ENCODE measurements at regions not wholly inside any gene's neighbourhood (a gene's known extent, or its start where the extent isn't known, plus 50 kb on each side); places are given as distances from the start of the nearest gene placed in this dataset.
"Not testable (repeated sequence)": the region's sequence is repeated elsewhere in the genome, so short reads cannot be mapped to it uniquely, and the experiment has no call there.

DNA sequence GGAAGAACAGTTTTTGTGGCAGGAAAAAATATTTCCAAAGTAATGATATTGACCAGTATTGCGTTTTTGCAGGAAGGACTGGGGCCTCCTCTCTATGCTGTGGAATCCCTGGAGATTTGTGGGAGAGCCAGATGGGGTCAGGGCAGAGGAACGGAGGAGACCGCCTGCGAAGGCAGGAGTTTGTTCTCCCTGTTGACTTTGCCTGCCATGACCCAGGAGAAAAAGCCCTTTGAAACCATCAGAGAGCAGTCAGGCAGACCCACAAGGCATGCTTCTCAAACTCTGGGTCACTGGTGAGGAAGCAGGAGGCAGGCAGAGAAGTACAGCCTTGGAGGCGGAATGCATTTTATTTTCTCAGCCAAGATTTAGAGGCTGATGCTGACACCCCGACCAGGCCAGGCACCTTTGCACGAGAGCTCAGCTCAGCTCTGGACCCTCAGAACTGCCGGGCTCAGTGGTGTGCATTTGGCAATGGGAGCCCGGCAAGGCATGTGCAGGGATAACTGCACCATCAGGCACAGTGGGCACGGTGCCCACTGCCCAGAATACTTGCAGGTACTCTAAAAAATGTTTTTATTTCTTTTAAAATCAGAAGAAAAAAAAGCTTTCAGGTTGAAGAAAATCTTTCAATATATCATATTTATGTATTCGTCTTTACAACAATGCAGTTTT is 410.4 kb downstream of the RPS24 start:
- peak; percentile 18 for DNase-seq

DNA sequence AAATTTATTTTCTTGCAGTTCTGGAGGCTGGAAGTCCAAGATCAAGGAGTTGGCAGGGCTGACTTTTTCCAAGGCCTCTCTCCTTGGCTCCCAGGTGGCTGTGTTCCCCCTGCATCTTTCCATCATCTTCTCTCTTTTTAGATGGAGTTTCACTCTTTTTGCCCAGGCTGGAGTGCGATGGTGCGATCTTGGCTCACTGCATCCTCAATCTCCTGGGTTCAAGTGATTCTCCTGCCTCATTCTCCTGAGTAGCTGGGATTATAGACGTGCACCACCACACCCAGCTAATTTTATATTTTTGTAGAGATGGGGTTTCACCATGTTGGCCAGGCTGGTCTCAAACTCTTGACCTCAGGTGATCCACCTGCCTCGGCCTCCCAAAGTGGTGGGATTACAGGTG is 411.1 kb downstream of the RPS24 start:
- not testable (repeated sequence) for DNase-seq

DNA sequence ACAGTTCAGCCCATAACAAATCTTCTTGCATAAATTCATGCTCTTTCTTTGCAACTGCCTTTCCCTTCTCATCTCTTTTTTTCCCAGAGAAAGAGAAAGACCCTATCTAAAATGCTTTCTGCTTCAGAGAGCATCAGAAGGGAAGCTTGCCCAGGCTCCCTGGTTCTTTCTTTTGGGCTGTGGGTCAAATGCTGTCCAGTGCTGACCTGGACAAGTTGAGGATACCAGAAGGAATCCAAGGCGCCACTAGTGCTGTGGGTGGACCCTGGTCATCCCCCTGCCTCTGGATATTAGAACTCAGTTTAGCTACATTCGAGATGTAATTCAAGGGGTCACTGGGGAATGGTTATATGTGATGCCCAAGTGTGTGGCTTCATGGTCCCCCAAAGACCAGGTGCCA is 411.6 kb downstream of the RPS24 start:
- DNase-seq = no peak

DNA sequence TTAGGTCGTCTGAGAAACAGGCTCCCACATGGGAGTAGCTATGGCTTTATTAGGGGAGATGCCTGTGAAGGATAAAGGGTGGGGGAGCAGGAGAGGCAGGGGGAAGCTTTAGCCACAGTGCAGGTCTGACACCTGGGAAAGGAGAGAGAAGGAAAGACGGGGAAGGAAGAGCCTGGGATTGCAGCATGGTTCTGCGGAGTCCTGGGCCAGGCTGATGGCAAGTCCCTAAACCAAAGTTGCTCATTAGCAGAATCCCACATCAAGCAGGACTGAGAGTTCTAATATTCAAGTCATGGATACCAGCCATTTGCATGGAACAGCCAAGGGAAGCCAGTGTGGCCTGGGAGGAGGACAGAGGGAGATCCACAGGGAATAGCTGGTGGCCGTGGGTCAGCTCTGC is 414.8 kb downstream of the RPS24 start:
- no peak for DNase-seq

DNA sequence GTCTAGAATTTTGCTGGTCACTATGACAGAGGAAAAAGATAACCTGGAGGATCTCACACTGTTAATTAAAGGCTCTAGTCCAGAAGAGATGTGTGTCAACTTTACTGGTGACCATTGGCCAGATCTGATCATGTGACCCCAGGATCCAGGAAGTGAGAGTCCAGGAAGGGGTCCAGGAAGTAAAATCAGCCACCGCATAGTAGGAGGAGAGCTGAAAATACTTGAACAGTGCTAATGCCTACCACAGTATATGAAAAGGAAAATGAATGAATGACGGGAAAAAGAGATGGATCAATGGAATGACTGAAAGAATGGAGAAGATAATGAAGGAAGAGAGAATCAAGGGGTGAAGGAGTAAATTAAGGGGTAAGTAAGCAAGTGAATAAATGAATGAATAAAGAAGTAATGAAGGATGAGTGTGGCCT is 415.3 kb downstream of the RPS24 start:
- DNase-seq = no peak

DNA sequence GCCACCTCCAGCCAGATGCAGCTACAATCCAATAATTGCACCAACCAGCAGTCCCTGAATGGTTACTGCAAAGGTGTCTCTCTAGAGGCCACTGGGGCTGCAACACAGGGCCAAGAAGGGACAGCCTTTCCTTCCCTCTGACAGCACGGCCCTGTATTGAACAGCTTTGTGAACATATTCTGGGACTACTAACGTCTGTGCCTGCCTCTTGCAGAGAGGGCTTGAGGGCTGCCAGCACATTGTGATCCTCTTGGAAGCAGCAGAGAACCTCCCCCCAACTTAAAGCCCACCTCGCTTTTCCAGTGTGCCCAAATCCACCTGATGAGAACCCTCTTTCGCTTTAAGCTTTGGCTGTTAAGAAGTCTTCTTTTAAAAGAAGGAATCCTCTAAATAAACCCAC is 415.9 kb downstream of the RPS24 start:
- DNase-seq = no peak

DNA sequence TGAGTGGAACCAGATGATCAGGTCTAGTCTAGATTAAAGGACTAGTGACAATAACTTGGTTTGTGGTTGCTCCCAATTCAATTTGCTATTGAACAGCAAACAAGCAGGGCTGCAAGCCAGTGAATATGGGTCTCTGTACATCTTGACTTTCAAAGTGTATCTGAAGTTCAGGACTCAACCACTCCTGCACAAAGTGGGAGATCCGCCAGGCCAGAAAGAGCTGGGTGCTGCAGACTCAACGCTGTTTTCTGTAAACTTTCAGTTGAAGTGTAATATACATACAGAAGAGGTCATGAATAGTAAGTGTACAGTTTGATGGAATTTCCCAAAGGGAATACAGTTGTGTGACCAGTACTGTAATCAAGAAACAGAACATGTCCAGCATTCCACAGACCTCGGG is 416.6 kb downstream of the RPS24 start:
- DNase-seq = no peak

DNA sequence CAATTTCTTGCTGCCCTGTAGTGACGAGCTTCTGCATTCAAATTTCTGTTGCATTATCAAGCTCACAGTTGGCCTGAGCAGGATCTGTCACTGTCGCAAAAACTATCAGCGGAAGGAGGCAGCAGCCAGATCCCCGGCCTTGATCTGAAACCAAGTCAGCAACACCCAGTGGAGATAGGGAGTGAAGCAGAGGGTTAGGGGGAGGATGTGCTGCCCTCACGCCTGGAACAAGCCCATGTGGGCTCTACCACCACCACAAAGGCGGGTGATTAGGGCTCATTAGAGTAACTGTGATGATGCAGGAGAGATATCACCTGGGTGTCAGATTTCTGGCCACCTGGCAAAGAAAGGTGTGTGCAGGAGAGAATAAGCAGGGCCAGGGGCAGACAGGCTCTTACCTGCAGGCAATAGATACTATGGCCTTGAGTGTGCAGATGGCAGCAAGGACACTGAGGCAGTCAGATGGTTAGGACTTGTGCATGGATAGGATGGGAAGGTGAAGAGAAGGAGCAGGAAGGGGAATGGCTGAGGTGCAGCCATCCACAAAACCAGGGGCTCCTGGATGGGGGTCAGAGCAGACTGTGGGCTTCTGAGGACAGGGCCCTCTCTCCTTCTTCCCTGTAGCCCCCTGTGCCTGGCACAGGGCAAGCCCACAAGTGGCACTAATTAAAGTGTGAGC is 417.3 kb downstream of the RPS24 start:
- no peak for DNase-seq

DNA sequence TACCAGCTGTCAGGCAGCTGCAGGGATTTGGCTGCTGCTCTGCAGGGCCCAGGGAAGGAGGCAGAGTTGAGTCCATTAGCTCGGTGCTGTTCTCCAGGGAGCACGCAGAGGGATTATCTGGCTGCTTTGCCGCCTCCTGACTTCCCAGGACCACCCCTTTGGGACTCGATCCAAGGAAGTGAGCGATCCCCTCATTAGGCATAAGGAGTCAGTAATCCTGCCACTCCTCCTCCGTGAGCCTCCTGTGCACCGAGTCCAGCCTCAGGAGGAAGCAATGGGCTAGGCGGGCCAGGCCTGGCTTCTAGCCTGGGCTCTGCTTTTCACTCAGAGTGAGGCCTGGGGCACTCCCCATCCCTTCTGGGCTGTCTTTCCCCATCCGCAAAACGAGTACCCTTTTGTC is 417.9 kb downstream of the RPS24 start:
- DNase-seq = peak; percentile 98

DNA sequence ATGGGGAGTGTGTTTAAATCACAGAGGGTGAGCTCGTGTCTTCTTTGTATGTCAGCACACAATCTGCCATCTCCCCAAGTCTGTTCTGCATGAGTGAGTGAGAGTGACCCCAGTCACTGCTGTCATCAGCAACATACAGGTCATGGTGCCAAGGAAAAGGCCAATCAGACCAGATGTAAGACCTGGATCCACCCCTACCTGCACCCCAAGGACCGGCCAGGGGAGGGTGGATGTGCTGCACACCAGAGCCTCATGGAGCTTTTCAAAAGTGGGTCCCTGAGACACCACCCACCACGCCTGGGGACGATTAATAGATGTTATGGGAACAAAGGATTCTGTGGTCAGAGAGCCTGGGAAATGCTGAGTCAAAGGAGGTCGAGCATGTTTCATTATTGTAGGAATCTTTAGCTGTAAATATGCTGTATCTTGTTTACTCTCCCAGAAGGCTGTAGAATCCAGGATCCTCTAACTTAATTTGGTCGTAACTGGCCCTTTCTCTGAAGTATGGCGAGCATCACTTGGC is 420.5 kb downstream of the RPS24 start:
- DNase-seq = no peak

DNA sequence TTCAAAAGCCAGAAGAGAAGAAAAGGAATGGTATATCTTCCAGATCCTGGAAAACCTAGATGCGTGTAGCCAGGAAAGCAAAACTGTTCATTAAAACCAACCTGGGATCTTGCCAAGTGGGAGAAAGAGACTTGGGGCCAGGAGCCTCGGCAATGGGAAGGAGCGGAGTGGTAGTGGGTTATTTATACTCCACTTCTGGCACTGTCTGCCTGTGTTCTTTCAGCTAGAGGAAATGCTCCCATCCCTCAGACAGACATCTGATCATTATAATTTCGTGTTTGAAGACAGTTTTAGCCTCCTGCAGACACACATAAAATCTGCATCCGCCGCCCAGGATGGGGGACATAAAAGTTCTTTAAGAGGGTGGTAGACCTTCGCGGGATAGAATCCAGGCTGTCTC is 421.6 kb downstream of the RPS24 start:
- no peak for DNase-seq

DNA sequence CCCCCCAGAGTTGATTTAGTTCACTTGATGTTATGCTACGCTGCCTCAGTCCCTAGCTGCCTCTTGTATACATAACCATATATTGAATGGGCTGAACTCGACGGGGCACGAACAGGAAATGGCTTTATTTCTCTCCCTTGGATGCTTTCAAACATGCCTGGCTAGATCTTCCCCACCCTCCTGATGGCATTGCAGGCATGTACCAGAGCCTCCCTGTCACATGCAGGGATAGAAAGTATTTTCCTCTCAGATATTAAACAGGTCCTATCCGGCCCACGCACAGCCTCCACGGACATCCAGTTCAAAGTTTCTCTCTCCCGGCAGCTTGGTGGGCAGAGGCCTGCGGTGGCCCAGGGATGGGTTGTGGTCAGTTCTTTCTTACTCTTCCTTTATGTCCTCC is 422.1 kb downstream of the RPS24 start:
- no peak for DNase-seq

DNA sequence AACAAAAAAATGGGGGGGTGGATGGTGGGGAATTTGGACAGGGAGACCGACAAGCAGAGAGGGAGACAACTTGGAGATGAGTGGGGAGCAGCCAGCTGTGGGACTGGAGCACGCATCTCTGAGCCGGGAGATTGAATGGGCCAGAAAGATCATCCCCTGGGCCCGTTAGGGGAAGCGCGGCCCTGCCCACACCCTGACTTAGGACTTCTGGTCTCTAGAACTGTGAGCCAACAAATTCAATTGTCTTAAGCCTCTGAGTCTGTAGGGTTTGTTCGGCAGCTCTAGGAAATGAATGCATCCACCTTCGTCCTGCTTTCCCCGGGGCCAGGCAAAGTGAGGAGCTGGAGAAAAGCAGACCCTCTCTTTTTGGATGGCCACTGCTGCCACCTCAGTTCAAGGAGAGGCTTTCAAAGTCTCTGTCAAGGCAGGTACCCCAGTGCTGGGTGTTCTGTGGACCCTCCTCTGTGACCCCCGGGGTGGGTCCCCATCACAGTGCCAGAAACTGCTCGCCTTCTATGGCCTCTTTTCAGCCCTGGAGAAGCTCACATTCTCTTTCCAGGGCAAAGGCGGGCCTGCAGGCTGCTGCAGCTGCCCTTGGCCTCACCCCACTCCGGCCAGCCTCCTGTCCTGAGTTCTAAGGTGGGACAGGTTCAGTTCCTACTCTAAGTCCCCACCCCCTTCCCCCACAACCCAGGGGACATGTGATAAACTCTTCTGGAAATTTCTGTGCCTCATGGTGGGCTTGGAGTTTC is 423.2 kb downstream of the RPS24 start:
- no peak for DNase-seq

DNA sequence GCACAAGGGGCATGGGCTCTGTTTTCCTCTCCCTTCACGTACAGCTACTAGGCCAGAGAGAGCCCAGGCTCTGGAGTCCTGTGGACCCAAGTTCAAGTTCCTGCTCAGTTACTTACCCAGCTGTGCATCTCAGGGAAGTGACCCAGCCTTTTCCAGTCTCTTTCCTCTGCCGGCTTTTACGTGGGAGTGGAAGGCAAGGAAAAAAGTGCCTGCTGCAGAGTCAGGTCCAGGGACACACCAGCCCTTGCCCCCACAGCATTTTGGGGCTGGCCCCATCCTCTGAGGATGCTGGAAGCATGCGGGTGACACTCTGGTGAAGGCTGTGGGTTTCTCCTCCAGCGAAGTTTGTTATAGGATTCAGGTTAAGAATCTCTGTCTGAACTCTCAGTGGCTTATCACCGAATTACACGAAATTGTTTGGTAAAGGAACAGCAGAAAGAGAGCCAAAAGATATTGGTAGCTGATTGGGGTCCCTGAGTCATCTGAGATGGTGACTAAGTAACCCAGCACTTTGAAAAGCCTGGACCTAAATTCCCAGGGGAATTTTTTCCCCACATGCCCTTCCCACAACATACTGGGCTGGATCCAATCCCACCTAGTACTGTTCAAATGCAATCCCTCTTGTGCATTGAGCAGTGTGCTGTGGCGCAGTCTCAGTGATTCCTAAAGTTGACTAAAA is 424.3 kb downstream of the RPS24 start:
- no peak for DNase-seq

DNA sequence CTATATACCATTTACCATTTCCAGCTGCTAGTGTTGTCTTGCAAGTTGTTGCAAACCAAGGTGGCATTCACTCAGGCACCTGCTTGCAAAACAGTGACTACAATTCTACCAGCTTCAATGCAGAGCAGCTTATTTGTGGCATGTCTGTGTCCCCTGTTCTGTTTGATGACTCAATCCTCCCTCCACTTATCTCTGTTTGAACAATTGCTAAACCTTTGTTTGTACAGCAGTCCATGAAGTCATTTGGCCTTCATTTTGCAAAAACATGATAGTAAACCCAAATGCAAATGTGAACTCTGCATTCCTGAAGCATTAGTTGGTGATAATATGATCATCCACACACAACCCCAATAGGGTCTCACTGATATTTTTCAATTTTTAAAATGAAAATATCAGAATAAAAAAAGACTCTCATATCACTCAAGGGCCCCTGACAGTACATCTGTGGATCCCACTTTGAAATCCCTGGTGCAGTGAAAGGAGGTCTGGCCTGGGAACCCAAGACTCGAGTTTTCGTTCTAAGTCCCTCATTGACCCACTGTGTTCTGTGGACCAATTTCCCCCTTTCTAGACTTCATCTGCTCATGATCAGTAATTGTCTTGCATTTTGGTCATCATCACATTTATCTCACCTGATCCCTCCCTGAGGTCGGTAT is 425.4 kb downstream of the RPS24 start:
- no peak for DNase-seq

DNA sequence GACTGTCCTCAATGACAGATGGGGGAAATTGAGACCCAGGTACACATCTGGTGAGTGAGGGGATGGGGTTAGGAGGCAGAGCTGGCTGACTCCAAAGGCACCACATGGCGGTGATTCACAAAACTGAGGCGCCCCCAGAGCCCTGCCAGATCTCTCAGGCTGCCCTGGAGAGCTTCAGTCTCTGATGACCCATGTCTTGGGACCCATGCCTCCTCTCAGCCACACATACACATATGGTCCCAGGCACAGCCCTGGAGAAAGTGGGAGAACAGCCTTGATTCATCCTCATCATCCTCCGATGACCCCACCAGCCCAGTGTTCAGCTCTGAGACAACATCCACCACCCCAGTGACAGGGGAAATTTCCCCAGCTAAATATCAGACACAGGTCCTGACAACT is 426.0 kb downstream of the RPS24 start:
- DNase-seq = no peak

DNA sequence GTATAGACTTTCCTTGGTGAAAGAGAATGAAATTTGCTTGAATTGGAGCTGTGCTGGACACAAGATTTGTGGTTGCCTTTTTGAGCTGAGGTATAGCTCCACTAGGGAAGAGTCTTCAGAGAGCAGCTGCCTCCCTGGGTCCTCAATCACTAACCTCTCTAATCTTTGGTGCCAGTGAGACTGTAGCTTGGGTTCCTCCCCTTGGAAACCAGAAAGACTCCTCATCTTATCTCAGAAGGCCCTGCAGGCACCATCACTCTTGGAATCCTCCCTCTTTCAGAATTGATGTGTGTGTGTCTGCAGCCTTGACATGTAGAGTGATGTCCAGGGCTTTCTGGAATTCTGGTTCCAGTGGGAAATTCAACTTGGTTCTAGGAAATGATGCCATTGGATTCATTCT is 426.5 kb downstream of the RPS24 start:
- no peak for DNase-seq

DNA sequence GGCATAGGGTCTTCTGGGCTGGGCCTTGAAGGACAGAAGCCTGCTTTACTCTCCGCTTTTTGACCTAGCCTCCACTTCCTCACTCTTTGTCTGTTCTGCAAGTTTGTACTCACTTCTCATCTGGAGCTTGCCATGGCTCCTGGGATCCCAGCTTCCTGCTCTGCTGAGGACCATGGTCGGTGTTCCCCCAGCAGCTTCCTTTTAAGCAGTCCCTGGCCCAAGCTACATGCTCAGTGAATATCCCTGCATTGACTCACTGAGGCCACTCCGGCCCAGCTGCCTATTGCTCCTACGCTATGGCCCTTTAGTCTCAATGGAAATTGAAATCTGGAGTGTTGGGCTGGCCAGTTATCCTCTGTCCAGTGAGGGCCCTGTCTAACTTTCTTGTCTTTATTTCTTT is 427.7 kb downstream of the RPS24 start:
- DNase-seq = no peak

DNA sequence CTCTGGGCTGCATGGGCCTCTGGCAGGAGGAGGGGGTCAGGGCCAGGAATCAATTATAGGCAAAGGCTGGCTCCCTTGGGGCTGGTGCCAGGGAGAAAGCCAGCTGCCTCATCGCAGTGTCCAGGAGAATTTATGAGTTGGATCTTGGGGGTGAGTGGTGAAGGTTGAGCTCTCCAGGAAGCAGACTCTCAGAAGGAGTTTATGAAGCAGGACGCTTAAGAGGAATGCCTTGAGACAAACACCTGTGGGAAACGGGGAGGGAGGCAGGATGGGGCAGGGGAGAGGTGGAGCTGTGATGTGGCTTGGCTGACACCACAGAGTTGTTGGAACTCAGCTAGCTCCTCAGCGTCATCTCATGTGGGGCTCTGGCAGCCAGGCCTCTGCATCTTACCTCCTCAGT is 428.5 kb downstream of the RPS24 start:
- DNase-seq = no peak

DNA sequence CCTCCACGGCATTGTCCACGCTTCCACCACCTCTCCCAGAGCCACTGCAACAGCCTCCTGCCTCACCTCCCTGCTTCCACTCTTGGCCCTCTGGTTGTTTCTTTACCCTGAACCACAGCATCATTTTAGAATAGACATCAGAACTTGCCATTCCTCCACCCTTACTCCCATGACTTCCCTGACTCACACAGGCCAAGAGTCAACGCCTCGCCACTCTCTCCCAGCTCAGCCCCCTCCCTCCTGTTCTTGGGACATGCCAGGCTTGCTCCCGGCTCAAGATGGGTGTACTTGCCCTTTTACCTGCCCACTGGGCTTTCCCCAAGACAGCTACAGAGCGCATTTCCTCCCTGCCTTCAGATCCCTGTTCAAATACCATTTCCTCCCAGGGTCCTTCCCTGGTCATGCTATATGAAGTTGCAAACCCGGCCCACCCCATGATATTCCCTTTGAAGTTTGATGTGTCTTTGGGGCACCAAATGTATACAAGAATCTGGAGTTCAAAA is 429.1 kb downstream of the RPS24 start:
- no peak for DNase-seq

DNA sequence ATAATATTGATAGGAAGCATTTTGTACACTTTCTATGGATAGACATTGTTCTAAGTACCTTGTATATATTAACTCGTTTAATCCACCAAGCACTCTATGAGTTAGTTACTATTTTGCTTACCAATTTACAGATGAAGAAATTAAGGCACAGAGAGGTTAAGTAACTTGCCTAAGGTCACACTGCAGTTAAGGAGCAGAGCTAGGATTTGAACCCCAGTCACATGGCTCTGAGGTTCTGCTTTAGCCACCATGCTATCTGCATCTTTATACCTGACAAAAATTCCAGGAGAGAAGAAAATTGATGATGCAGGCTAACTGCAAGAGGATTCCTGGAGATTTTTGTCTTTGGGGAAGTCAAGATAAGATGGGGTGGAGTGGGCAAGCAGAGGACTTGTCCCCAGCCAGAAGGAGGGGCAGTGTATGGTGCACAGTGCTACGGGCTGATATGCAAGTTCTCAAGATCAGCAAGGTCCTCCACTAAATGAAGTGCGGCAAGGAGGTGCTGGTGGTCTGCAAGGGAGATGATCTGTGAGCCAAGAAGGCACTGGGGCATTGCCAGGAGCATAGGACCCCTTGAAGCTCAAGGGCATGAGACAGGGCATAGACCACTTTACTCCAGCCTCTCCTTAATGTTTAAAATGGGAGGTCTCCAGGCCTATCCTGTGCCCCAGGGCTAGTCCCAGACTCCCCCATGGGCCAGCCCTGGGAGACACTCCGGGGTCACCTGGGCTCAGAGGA is 430.6 kb downstream of the RPS24 start:
- no peak for DNase-seq

DNA sequence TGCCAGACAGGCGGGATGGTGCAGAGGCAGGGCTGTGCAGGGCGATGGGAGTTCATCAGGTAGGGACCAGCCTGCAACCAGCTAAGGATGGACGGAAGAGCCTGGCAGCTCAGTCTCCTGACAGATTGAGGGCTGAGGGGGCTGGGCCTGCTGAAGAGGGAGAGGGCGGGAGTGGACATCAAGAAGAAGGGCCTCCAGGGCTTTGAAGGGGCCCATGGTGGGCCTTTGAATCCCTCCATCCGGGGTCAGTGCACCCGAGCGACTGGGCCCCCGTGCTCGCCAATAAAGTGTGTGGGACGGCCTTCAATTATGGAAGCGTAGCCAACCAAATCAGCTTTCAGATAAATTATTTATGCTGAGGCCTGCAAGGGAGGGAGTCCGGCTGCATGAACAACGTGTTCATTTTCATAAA is 431.2 kb downstream of the RPS24 start:
- DNase-seq = peak; percentile 13
